ENCODE measurements at regions not wholly inside any gene's neighbourhood (a gene's known extent, or its start where the extent isn't known, plus 50 kb on each side); places are given as distances from the start of the nearest gene placed in this dataset.
A peak's percentile ranks its signal among the peaks of the same experiment; 100 is the strongest.

- Histone ChIP-seq H3K4me3 (ENCODE audit: low read length in 3 of 3) (no peak overlapping the region), H3K4me1 (ENCODE audit: control insufficient read depth in 2 of 3, insufficient read depth in 2 of 3, low read depth in 1 of 3, low read length in 3 of 3) (no peaks in the 10 kb centered on the region), H3K27ac (ENCODE audit: low read depth in 2 of 2, low read length in 2 of 2) (no peak overlapping the region), H3K9me3 (ENCODE audit: control insufficient read depth in 2 of 3, insufficient read depth in 1 of 3, low read length in 3 of 3) (no peaks in the 10 kb centered on the region), H3K9ac (ENCODE audit: low read length in 3 of 3) (no peak overlapping the region), H3K36me3 (ENCODE audit: control insufficient read depth in 2 of 3, insufficient read depth in 3 of 3, low read length in 3 of 3) (no peaks in the 10 kb centered on the region), H3K27me3 (ENCODE audit: control insufficient read depth, insufficient read depth, low read length) (no peaks in the 10 kb centered on the region)
- intact Hi-C loops (cut with DNase I) = no loop called here
- no peak for DNase-seq
- no peak for TF ChIP-seq CTCF (IDR thresholded peaks at IDR 0.05; ENCODE audit: borderline replicate concordance, extremely low read depth, insufficient read depth)
- no peak for FAIRE-seq
Measured at GRCh38 chr6:148128014-148128730, 214.5 kb upstream of the SASH1 start.

DNA sequence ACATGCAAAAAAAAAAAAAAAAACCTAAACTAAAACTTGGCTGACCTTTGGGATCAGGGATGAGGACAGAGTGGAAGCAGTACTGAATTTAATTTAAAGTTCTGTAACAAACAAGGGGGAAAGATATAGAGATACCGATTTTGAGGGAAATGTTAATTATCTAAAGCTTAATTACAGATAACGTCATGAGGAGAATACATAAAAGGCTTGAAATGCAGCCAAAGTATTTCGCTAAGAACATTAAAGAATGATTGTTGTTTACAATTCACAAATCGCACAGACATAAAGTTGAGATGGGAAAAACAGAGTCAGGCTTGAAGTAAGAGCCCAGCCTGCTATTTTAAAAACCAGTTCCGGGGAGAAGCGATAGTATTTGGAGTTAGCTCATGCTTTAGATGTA, 208.0 kb upstream of the SASH1 start:
- intact Hi-C loops (cut with DNase I) = no loop called here
- no peaks in the 10 kb centered on the region for H3K9me3 ChIP-seq (ENCODE audit: control insufficient read depth in 2 of 3, insufficient read depth in 1 of 3, low read length in 3 of 3)
- no peaks in the 10 kb centered on the region for H3K36me3 ChIP-seq (ENCODE audit: control insufficient read depth in 2 of 3, insufficient read depth in 3 of 3, low read length in 3 of 3)
- H3K4me3 ChIP-seq (ENCODE audit: low read length in 3 of 3) = no peak overlapping the region
- peaks cover 0 to 2% (median 0%) of the 10 kb centered on the region in 3 donors for H3K4me1 ChIP-seq (ENCODE audit: control insufficient read depth in 2 of 3, insufficient read depth in 2 of 3, low read depth in 1 of 3, low read length in 3 of 3)
- DNase-seq = peak in 1 of 5 donors; percentile 21
- TF ChIP-seq CTCF (IDR thresholded peaks at IDR 0.05; ENCODE audit: borderline replicate concordance, extremely low read depth, insufficient read depth) = no peak
- H3K27me3 ChIP-seq (ENCODE audit: control insufficient read depth, insufficient read depth, low read length) = no peaks in the 10 kb centered on the region
- no peak overlapping the region for H3K9ac ChIP-seq (ENCODE audit: low read length in 3 of 3)
- FAIRE-seq = no peak
- no peak overlapping the region for H3K27ac ChIP-seq (ENCODE audit: low read depth in 2 of 2, low read length in 2 of 2)

- FAIRE-seq = no peak
- peak in 1 of 5 donors; percentile 17 for DNase-seq
- TF ChIP-seq CTCF (IDR thresholded peaks at IDR 0.05; ENCODE audit: borderline replicate concordance, extremely low read depth, insufficient read depth) = no peak
- Histone ChIP-seq H3K9ac (ENCODE audit: low read length in 3 of 3) (no peak overlapping the region), H3K27me3 (ENCODE audit: control insufficient read depth, insufficient read depth, low read length) (no peaks in the 10 kb centered on the region), H3K4me3 (ENCODE audit: low read length in 3 of 3) (no peak overlapping the region), H3K9me3 (ENCODE audit: control insufficient read depth in 2 of 3, insufficient read depth in 1 of 3, low read length in 3 of 3) (no peaks in the 10 kb centered on the region), H3K36me3 (ENCODE audit: control insufficient read depth in 2 of 3, insufficient read depth in 3 of 3, low read length in 3 of 3) (no peaks in the 10 kb centered on the region), H3K4me1 (ENCODE audit: control insufficient read depth in 2 of 3, insufficient read depth in 2 of 3, low read depth in 1 of 3, low read length in 3 of 3) (peaks cover 0 to 2% (median 0%) of the 10 kb centered on the region in 3 donors), H3K27ac (ENCODE audit: low read depth in 2 of 2, low read length in 2 of 2) (no peak overlapping the region)
- intact Hi-C loops (cut with DNase I) = no loop called here
Measured at GRCh38 chr6:148136586-148136985, 206.1 kb upstream of the SASH1 start.

- no peak for DNase-seq
- Histone ChIP-seq H3K4me3 (ENCODE audit: low read length in 3 of 3) (no peak overlapping the region), H3K27me3 (ENCODE audit: control insufficient read depth, insufficient read depth, low read length) (no peaks in the 10 kb centered on the region), H3K27ac (ENCODE audit: low read depth in 2 of 2, low read length in 2 of 2) (no peak overlapping the region), H3K36me3 (ENCODE audit: control insufficient read depth in 2 of 3, insufficient read depth in 3 of 3, low read length in 3 of 3) (no peaks in the 10 kb centered on the region), H3K9me3 (ENCODE audit: control insufficient read depth in 2 of 3, insufficient read depth in 1 of 3, low read length in 3 of 3) (no peaks in the 10 kb centered on the region), H3K4me1 (ENCODE audit: control insufficient read depth in 2 of 3, insufficient read depth in 2 of 3, low read depth in 1 of 3, low read length in 3 of 3) (peaks cover 0 to 2% (median 0%) of the 10 kb centered on the region in 3 donors), H3K9ac (ENCODE audit: low read length in 3 of 3) (no peak overlapping the region)
- FAIRE-seq = no peak
- intact Hi-C loops (cut with DNase I) = no loop called here
- no peak for TF ChIP-seq CTCF (IDR thresholded peaks at IDR 0.05; ENCODE audit: borderline replicate concordance, extremely low read depth, insufficient read depth)
Measured at GRCh38 chr6:148137652-148138051, 205.0 kb upstream of the SASH1 start.

Measured in kidney (tissue), 13 donors.